ENCODE measurements at regions not wholly inside any gene's neighbourhood (a gene's known extent, or its start where the extent isn't known, plus 50 kb on each side); places are given as distances from the start of the nearest gene placed in this dataset.

GRCh38 chr4:81375745-81376144 lies 96.0 kb downstream of the RASGEF1B start:
- TF ChIP-seq CTCF (IDR thresholded peaks at IDR 0.05): no peak
- no peak for TF ChIP-seq POLR2A (IDR thresholded peaks at IDR 0.05)
- no peak for TF ChIP-seq POLR2AphosphoS5 (IDR thresholded peaks at IDR 0.05)
